Muscle of arm (tissue), 1 donor: ENCODE measurements at regions not wholly inside any gene's neighbourhood (a gene's known extent, or its start where the extent isn't known, plus 50 kb on each side); places are given as distances from the start of the nearest gene placed in this dataset.
"Not testable (repeated sequence)": the region's sequence is repeated elsewhere in the genome, so short reads cannot be mapped to it uniquely, and the experiment has no call there.

Source experiments
- DNase-seq: peaks from one replicate; pipeline ENCODE4 v3.0.0-alpha.2; 2013

GRCh38 chr5:111942661-111943401 is 185.8 kb upstream of the NREP start:
- no peak for DNase-seq

GRCh38 chr5:111942201-111942600 is 185.2 kb upstream of the NREP start:
- no peak for DNase-seq

GRCh38 chr5:111937094-111937493 is 180.1 kb upstream of the NREP start:
- no peak for DNase-seq

- no peak for DNase-seq
Observed at GRCh38 chr5:111935835-111936234, 178.8 kb upstream of the NREP start.

- DNase-seq = no peak
Observed at GRCh38 chr5:111935009-111935408, 178.0 kb upstream of the NREP start.

GRCh38 chr5:111934511-111934910 is 177.5 kb upstream of the NREP start:
- no peak for DNase-seq

- no peak for DNase-seq
Observed at GRCh38 chr5:111933086-111933485, 176.1 kb upstream of the NREP start.

GRCh38 chr5:111932628-111933027 is 175.6 kb upstream of the NREP start:
- DNase-seq = no peak

GRCh38 chr5:111932199-111932598 is 175.2 kb upstream of the NREP start:
- DNase-seq = no peak

- DNase-seq = no peak
Observed at GRCh38 chr5:111931655-111932054, 174.7 kb upstream of the NREP start.

GRCh38 chr5:111930905-111931461 is 174.0 kb upstream of the NREP start:
- DNase-seq = no peak

GRCh38 chr5:111930449-111930848 is 173.5 kb upstream of the NREP start:
- no peak for DNase-seq

GRCh38 chr5:111929867-111930266 is 172.9 kb upstream of the NREP start:
- DNase-seq = no peak

- DNase-seq = no peak
Observed at GRCh38 chr5:111929261-111929660, 172.3 kb upstream of the NREP start.

- DNase-seq = no peak
Observed at GRCh38 chr5:111928511-111928910, 171.5 kb upstream of the NREP start.

GRCh38 chr5:111927191-111927590 is 170.2 kb upstream of the NREP start:
- DNase-seq = no peak

- no peak for DNase-seq
Observed at GRCh38 chr5:111926026-111926425, 169.0 kb upstream of the NREP start.

GRCh38 chr5:111922344-111922743 is 165.3 kb upstream of the NREP start:
- no peak for DNase-seq

- DNase-seq = not testable (repeated sequence)
Observed at GRCh38 chr5:111921691-111922090, 164.7 kb upstream of the NREP start.

GRCh38 chr5:111914966-111915636 is 158.1 kb upstream of the NREP start:
- no peak for DNase-seq

- DNase-seq = no peak
Observed at GRCh38 chr5:111902436-111902835, 145.4 kb upstream of the NREP start.

GRCh38 chr5:111901296-111901695 is 144.3 kb upstream of the NREP start:
- DNase-seq = no peak

- DNase-seq = no peak
Observed at GRCh38 chr5:111892949-111893348, 136.0 kb upstream of the NREP start.
